Left ventricle myocardium inferior (tissue), 1 donor: ENCODE measurements at regions not wholly inside any gene's neighbourhood (a gene's known extent, or its start where the extent isn't known, plus 50 kb on each side); places are given as distances from the start of the nearest gene placed in this dataset.
"Not testable (repeated sequence)": the region's sequence is repeated elsewhere in the genome, so short reads cannot be mapped to it uniquely, and the experiment has no call there.

ENCODE experiments used
- DNase-seq: peaks from one replicate; pipeline ENCODE4 v3.0.0-alpha.2; 2020
- H3K27ac ChIP-seq: fragments of 200-600 bp; replicated peaks from 2 replicates; pipeline ENCODE4 v1.8.0; 2021
- H3K27me3 ChIP-seq: fragments of 200-600 bp; 2 replicates; pipeline ENCODE4 v1.8.0; 2021; ENCODE audit warnings: low read depth
- H3K36me3 ChIP-seq: fragments of 200-600 bp; 2 replicates; pipeline ENCODE4 v1.8.0; 2021
- H3K4me1 ChIP-seq: fragments of 200-600 bp; 2 replicates; pipeline ENCODE4 v1.8.0; 2021
- H3K4me3 ChIP-seq: fragments of 200-600 bp; 2 replicates; pipeline ENCODE4 v1.8.0; 2021; ENCODE audit warnings: mild to moderate bottlenecking, moderate library complexity
- H3K9me3 ChIP-seq: fragments of 200-600 bp; replicated peaks from 2 replicates; pipeline ENCODE4 v1.8.0; 2021
- intact Hi-C: fragments of 100-400 bp; cut with micrococcal nuclease; formaldehyde crosslinking; loops from one replicate; pipeline ENCODE4 v1.11.0; 2022
- TF ChIP-seq, protein P1 (sequence below): fragments of 200-600 bp; IDR thresholded peaks from 2 replicates; pipeline ENCODE4 v1.8.0; 2021; ENCODE audit warnings: antibody characterized with exemption, mild to moderate bottlenecking, borderline replicate concordance
- donor health status: DM: no; HTN: yes; CAD: no; lungs with severe emphysema.

DNA sequence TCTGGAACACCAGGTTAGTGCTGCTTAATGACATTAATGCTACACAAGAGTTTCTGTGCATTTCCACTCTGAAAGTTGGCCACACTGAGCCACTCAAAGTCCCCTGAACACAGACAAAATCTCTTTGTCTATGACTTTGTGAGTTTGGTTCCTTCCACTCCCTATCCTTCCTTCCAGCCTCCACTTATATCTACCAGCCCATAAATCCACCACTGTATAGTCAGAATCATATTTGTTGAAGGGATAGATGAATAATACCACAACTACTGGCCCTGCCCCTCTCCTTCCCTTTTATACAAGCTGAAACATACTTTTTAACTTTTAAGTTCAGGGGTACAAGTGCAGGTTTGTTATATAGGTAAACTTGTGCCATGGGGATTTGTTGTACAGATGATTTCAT lies 127.5 kb downstream of the ABHD5 start:
- Histone ChIP-seq H3K4me3 (no peak overlapping the region), H3K9me3 (no peaks in the 10 kb centered on the region), H3K4me1 (no peaks in the 10 kb centered on the region), H3K27me3 (peaks cover 3% of the 10 kb centered on the region), H3K27ac (no peak overlapping the region), H3K36me3 (no peaks in the 10 kb centered on the region)
- DNase-seq, result no peak
- intact Hi-C loops, result no loop called here
- TF ChIP-seq, protein P1, sequence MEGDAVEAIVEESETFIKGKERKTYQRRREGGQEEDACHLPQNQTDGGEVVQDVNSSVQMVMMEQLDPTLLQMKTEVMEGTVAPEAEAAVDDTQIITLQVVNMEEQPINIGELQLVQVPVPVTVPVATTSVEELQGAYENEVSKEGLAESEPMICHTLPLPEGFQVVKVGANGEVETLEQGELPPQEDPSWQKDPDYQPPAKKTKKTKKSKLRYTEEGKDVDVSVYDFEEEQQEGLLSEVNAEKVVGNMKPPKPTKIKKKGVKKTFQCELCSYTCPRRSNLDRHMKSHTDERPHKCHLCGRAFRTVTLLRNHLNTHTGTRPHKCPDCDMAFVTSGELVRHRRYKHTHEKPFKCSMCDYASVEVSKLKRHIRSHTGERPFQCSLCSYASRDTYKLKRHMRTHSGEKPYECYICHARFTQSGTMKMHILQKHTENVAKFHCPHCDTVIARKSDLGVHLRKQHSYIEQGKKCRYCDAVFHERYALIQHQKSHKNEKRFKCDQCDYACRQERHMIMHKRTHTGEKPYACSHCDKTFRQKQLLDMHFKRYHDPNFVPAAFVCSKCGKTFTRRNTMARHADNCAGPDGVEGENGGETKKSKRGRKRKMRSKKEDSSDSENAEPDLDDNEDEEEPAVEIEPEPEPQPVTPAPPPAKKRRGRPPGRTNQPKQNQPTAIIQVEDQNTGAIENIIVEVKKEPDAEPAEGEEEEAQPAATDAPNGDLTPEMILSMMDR, result no peak

DNA sequence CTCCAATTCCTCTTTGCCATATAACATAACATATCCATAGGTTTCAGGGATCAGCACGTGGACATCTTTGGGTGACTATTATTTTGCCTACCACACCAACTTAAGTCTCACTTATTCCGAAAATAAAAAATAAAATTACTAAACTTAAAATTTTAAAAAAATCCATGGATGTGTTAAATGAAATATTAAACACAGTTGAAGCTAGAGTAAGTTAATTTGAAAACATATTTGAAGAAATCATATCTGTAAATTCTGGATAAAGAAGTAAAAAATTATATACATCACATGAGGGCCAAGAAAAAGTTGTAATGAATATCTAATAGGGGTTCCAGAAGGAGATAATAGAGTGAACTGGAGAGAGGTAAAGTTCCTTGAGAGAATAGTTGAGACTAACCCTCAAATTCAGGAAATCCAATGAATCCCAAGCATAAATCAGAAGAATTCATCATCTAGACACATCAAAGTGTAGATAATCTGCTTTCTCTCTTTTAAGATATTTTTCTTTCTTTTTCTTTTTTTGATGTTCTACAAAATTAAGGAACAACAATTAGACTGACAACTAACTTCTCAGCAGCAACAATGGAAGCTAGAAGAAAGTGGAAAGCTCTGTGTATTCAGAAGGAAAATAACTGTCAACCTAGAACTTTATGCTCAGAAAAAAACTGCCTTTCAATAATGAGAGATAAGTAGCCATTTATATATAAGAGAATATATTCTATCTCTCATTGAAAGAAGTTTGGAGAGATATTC lies 147.4 kb downstream of the ABHD5 start:
- intact Hi-C loops, result no loop called here

DNA sequence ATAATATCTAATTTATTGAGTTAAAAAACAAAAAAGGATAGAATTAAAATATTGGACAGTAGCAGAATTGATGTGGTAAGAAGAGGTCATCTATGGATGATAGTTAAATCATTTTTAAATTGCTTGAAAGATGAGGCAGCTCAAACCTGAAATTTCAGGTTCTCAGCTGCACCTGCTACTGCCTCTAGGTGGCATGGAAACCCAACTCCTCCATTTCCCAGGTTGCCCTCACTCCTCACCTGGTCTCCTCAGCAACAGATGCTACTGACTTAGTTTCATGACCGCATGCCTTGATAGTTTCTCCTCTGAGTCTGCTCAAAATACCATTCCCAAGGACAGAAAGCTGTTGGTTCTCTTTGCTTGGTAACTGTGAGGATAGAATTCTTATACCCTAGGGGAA lies 148.1 kb downstream of the ABHD5 start:
- TF ChIP-seq, protein P1, result no peak
- H3K27me3 ChIP-seq, result peaks cover 34% of the 10 kb centered on the region
- H3K27ac ChIP-seq, result no peak overlapping the region
- DNase-seq, result no peak
- H3K4me1 ChIP-seq, result no peaks in the 10 kb centered on the region
- intact Hi-C loops, result no loop called here
- peaks cover 19% of the 10 kb centered on the region for H3K9me3 ChIP-seq
- no peaks in the 10 kb centered on the region for H3K36me3 ChIP-seq
- no peak overlapping the region for H3K4me3 ChIP-seq

More for the DNA sequence above, 147.4 kb downstream of the ABHD5 start:
- Histone ChIP-seq H3K36me3 (no peaks in the 10 kb centered on the region), H3K27ac (no peak overlapping the region), H3K9me3 (peaks cover 19% of the 10 kb centered on the region), H3K4me1 (no peaks in the 10 kb centered on the region), H3K4me3 (no peak overlapping the region), H3K27me3 (peaks cover 28% of the 10 kb centered on the region)
- TF ChIP-seq, protein P1, result no peak
- DNase-seq, result no peak

DNA sequence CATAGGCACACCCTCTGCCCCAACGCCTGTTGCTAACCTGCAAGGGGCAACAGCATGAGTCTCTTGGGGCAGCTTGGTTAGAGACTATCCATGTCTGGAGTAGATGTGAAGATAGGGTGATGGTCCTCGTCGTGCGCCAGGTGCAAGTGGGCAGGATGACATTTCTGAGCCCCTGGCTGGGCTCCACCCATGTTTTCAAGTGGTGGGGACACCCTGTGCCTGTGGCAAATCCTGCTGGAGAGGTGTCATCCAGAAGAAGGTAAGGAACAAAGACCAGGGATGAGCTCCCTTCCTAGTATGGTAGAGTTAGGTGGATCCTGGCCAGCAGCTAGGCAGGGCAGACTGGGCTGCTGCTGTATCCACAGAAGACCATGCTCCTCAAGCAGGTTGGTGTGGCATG lies 152.6 kb downstream of the ABHD5 start:
- DNase-seq, result no peak

DNA sequence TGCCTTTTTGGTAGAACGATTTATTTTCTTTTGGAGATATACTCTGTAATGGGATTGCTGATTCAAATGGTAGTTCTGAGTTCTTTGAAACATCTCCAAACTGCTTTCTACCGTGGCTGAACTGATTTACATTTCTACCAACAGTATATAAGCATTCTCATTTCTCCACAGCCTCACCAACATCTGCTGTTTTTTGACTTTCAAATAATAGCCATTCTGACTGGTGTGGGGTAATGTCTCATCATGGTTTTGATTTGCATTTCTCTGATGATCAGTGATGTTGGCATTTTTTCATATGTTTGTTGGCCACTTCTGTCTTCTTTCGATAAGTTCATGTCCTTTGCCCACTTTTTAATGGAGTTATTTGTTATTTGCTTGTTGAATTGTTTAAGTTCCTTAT lies 154.0 kb downstream of the ABHD5 start:
- TF ChIP-seq, protein P1, result no peak
- no peaks in the 10 kb centered on the region for H3K36me3 ChIP-seq
- intact Hi-C loops, result no loop called here
- DNase-seq, result no peak
- H3K9me3 ChIP-seq, result peaks cover 49% of the 10 kb centered on the region
- H3K27me3 ChIP-seq, result peaks cover 11% of the 10 kb centered on the region
- H3K4me3 ChIP-seq, result no peak overlapping the region
- H3K4me1 ChIP-seq, result no peaks in the 10 kb centered on the region
- H3K27ac ChIP-seq, result no peak overlapping the region

More for the DNA sequence above, 152.6 kb downstream of the ABHD5 start:
- intact Hi-C loops, result no loop called here
- Histone ChIP-seq H3K9me3 (peaks cover 44% of the 10 kb centered on the region), H3K36me3 (no peaks in the 10 kb centered on the region), H3K4me3 (no peak overlapping the region), H3K27ac (no peak overlapping the region), H3K27me3 (peaks cover 11% of the 10 kb centered on the region), H3K4me1 (no peaks in the 10 kb centered on the region)
- TF ChIP-seq, protein P1, result no peak

DNA sequence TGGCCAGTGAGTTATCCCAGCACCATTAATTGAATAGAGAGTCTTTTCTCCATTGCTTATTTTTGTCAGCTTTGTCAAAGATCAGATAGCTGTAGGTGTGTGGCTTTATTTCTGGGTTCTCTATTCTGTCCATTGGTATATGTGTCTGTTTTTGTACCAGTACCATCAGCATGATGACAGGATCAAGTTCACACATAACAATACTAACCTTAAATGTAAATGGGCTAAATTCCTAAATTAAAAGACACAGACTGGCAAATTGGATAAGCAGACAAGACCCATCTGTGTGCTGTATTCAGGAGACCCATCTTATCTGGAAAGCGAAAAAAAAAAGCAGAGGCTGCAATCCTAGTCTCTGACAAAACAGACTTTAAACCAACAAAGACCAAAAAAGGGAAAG lies 154.8 kb downstream of the ABHD5 start:
- H3K4me1 ChIP-seq, H3K4me3 ChIP-seq, H3K36me3 ChIP-seq, H3K27ac ChIP-seq, DNase-seq, intact Hi-C loops: not testable (repeated sequence)
- H3K27me3 ChIP-seq, result peaks cover 11% of the 10 kb centered on the region
- peaks cover 49% of the 10 kb centered on the region for H3K9me3 ChIP-seq
